Type B pancreatic cell (in vitro differentiated cells): ENCODE measurements at regions not wholly inside any gene's neighbourhood (a gene's known extent, or its start where the extent isn't known, plus 50 kb on each side); places are given as distances from the start of the nearest gene placed in this dataset.

Experiments
- DNase-seq: peaks from one replicate; pipeline ENCODE4 v3.0.0; 2021; ENCODE audit warnings: mixed read lengths; ENCODE audit not compliant: unreplicated experiment; ENCODE audit errors: extremely low spot score
- H3K27ac Mint-ChIP-seq: 2 replicates; pipeline ENCODE4 v1.8.0; 2021; ENCODE audit warnings: mild to moderate bottlenecking, mixed read lengths
- H3K27me3 Mint-ChIP-seq: 2 replicates; pipeline ENCODE4 v1.8.0; 2021; ENCODE audit warnings: mixed read lengths
- H3K36me3 Mint-ChIP-seq: 2 replicates; pipeline ENCODE4 v1.8.0; 2021; ENCODE audit warnings: mixed read lengths
- H3K4me1 Mint-ChIP-seq: one replicate; pipeline ENCODE4 v1.8.0; 2021; ENCODE audit warnings: mixed read lengths; ENCODE audit not compliant: unreplicated experiment
- H3K4me3 Mint-ChIP-seq: 2 replicates; pipeline ENCODE4 v1.8.0; 2021; ENCODE audit warnings: mild to moderate bottlenecking, mixed read lengths
- H3K9me3 Mint-ChIP-seq: 2 replicates; pipeline ENCODE4 v1.8.0; 2021; ENCODE audit warnings: mixed read lengths
- CTCF ChIP-seq: fragments of 200-600 bp; sonication (generic); conservative IDR thresholded peaks from 2 replicates; pipeline ENCODE4 v1.5.0; 2021; ENCODE audit warnings: antibody characterized with exemption, mild to moderate bottlenecking

DNA sequence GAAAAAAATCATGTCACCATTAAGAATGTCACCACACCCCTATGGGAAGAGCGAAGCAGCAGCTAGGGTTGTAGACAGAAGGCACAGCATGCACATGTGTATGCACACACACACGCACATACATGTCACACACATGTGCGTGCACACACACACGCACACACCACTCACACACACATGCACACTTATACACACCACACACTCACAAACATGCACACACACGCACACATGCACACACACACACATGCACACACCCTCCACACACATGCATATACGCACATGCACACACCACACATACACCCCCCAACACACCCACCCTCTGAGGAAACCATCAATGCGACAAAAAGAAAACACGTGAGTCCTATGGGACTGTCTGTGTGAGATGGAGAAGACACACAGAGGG lies 205.4 kb downstream of the ENGASE start:
- Mint-ChIP-seq H3K27me3 (peaks cover 33% of the 10 kb centered on the region), H3K36me3 (no peaks in the 10 kb centered on the region), H3K9me3 (no peaks in the 10 kb centered on the region), H3K4me1 (peaks cover 12% of the 10 kb centered on the region), H3K4me3 (no peak overlapping the region), H3K27ac (no peak overlapping the region)
- DNase-seq: no peak
- no peak for TF ChIP-seq CTCF

GRCh38 chr17:79279320-79279719 lies 204.7 kb downstream of the ENGASE start:
- TF ChIP-seq CTCF: no peak
- Mint-ChIP-seq H3K4me1 (peaks cover 13% of the 10 kb centered on the region), H3K9me3 (no peaks in the 10 kb centered on the region), H3K27ac (no peak overlapping the region), H3K4me3 (no peak overlapping the region), H3K27me3 (peaks cover 31% of the 10 kb centered on the region), H3K36me3 (no peaks in the 10 kb centered on the region)
- DNase-seq: no peak

DNA sequence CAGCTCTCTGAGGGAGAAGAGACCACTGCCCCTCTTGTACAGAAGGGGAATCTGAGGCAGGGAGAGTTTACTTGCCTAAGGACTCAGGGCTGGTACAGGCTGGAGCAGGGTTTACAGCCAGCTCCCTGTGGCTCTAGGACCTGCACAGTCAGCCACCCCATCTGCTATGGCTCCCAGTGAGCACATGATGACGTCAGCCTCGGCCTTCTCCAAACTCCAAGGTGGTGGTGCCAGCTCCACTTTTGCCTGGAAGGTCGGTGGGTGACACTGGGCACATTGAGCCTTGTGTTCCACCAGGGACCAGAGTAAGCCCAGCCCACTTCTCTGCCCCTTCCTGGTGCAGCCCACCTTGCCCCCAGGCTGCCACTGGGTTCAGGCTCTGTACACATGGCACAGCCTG lies 202.2 kb downstream of the ENGASE start:
- H3K27me3 Mint-ChIP-seq: peaks cover 23% of the 10 kb centered on the region
- DNase-seq: no peak
- no peaks in the 10 kb centered on the region for H3K9me3 Mint-ChIP-seq
- H3K36me3 Mint-ChIP-seq: no peaks in the 10 kb centered on the region
- no peak for TF ChIP-seq CTCF
- no peak overlapping the region for H3K4me3 Mint-ChIP-seq
- no peak overlapping the region for H3K27ac Mint-ChIP-seq
- peaks cover 8% of the 10 kb centered on the region for H3K4me1 Mint-ChIP-seq

DNA sequence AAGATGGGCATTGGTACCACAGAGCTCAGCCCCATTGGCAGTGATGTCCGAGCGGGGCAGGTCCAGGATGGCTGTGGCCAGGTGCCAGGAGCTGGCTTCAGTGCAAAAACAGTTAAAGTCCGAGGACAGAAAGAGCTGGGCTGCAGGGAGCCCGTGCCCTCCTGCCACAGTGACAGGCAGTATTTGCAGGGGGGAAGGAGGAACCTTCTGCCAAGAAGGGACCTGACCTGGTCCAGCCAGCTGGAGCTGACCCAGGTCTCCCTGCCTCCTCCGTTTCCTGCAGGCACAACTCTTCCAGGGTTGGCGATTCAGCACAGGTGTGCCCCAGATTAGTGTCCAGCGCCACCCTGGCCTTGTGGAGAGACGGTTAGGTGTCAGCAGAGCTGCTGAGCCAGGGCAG lies 199.0 kb downstream of the ENGASE start:
- Mint-ChIP-seq H3K27me3 (peaks cover 32% of the 10 kb centered on the region), H3K9me3 (no peaks in the 10 kb centered on the region), H3K36me3 (no peaks in the 10 kb centered on the region), H3K4me1 (peaks cover 5% of the 10 kb centered on the region), H3K27ac (no peak overlapping the region), H3K4me3 (no peak overlapping the region)
- TF ChIP-seq CTCF: no peak
- DNase-seq: no peak

- TF ChIP-seq CTCF: no peak
- Mint-ChIP-seq H3K36me3 (no peaks in the 10 kb centered on the region), H3K27me3 (peaks cover 40% of the 10 kb centered on the region)
Observed at GRCh38 chr17:79272666-79273219, 198.1 kb downstream of the ENGASE start.

GRCh38 chr17:79272220-79272619 lies 197.6 kb downstream of the ENGASE start:
- Mint-ChIP-seq H3K36me3 (no peaks in the 10 kb centered on the region), H3K4me1 (peaks cover 5% of the 10 kb centered on the region), H3K27me3 (peaks cover 44% of the 10 kb centered on the region), H3K9me3 (no peaks in the 10 kb centered on the region), H3K27ac (no peak overlapping the region), H3K4me3 (no peak overlapping the region)
- DNase-seq: no peak
- TF ChIP-seq CTCF: no peak

More at GRCh38 chr17:79272666-79273219, 198.1 kb downstream of the ENGASE start:
- peaks cover 5% of the 10 kb centered on the region for H3K4me1 Mint-ChIP-seq
- no peaks in the 10 kb centered on the region for H3K9me3 Mint-ChIP-seq
- H3K4me3 Mint-ChIP-seq: no peak overlapping the region
- DNase-seq: no peak
- no peak overlapping the region for H3K27ac Mint-ChIP-seq
